Endothelial cell of umbilical vein (primary cell): ENCODE measurements at regions not wholly inside any gene's neighbourhood (a gene's known extent, or its start where the extent isn't known, plus 50 kb on each side); places are given as distances from the start of the nearest gene placed in this dataset.

Experiments used
- BruUV-seq: library from RNA; stranded (reverse); fragments of 400-500 nt; replicated peaks from 2 replicates; lab custom pipeline; 2021; lab: Mats Ljungman, UMichigan
- CTCF ChIA-PET: fragments of 300-600, 350-600 bp; sonication (Branson Sonifier 250); formaldehyde crosslinking; loops from one replicate; lab custom pipeline; 2021; ENCODE audit warnings: antibody characterized with exemption, inconsistent platforms; lab: Charles Lee
- POLR2A ChIA-PET: fragments of 300-600, 350-600 bp; sonication (Branson Sonifier 250); formaldehyde crosslinking; loops from one replicate; lab custom pipeline; 2021; ENCODE audit warnings: antibody characterized with exemption, inconsistent platforms; lab: Charles Lee
- DNase-seq: peaks from one replicate; pipeline ENCODE4 v3.0.0-alpha.2; 2011; ENCODE audit warnings: low read depth, low spot score
- FAIRE-seq: peaks from 2 replicates; lab custom pipeline; 2011; peaks lifted over from hg19 to GRCh38; lab: Jason Lieb, UNC
- H2AFZ ChIP-seq: 2 replicates; pipeline ENCODE4 v1.6.0; 2012; ENCODE audit warnings: low read depth, low read length, control low read depth, inconsistent platforms
- H3K27ac ChIP-seq: 2 replicates; pipeline ENCODE4 v1.5.1; 2011; ENCODE audit warnings: low read depth, mild to moderate bottlenecking, control low read depth, low read length, moderate library complexity; ENCODE audit not compliant: insufficient read depth
- H3K27me3 ChIP-seq, 2 experiments: 2 replicates each; pipeline versions ENCODE4 v1.6.0 to v1.6.1; 2011; ENCODE audit warnings: low read length in 2 of 2, mixed read lengths in 1 of 2; ENCODE audit not compliant: control insufficient read depth in 2 of 2, insufficient read depth in 2 of 2
- H3K36me3 ChIP-seq, 2 experiments: 2 replicates in 1 of 2; 3 replicates in 1 of 2; pipeline ENCODE4 v1.5.1; 2011; ENCODE audit warnings: low read length in 2 of 2, mild to moderate bottlenecking in 1 of 2, moderate library complexity in 1 of 2; ENCODE audit not compliant: control insufficient read depth in 2 of 2, insufficient read depth in 2 of 2; ENCODE audit errors: extremely low read depth in 1 of 2
- H3K4me1 ChIP-seq: 3 replicates; pipeline ENCODE4 v1.5.1; 2011; ENCODE audit warnings: mild to moderate bottlenecking, low read length; ENCODE audit not compliant: control insufficient read depth, insufficient read depth; ENCODE audit errors: extremely low read depth
- H3K4me2 ChIP-seq: 2 replicates; pipeline ENCODE4 v1.6.1; 2011; ENCODE audit warnings: low read length, control low read depth, mixed read lengths; ENCODE audit not compliant: insufficient read depth
- H3K4me3 ChIP-seq, 3 experiments: fragments of 200-600 bp in 1 of 3; sonication (generic), shearing (Covaris generic) in 1 of 3; replicated peaks in 1 of 3; 2 replicates each; pipeline ENCODE4 v1.5.1; 2011 to 2016; ENCODE audit warnings: control low read depth in 3 of 3, low read length in 3 of 3, mild to moderate bottlenecking in 2 of 3, inconsistent platforms in 1 of 3, low read depth in 1 of 3, moderate library complexity in 1 of 3; ENCODE audit not compliant: insufficient read depth in 1 of 3
- H3K79me2 ChIP-seq: 2 replicates; pipeline ENCODE4 v1.6.0; 2012; ENCODE audit warnings: low read length, inconsistent platforms; ENCODE audit not compliant: control insufficient read depth, insufficient read depth
- H3K9ac ChIP-seq: replicated peaks from 2 replicates; pipeline ENCODE3; 2011; ENCODE audit warnings: low read length, control low read depth; ENCODE audit not compliant: insufficient read depth; ENCODE audit errors: extremely low read depth
- H3K9me1 ChIP-seq: replicated peaks from 3 replicates; pipeline ENCODE4 v1.6.0; 2011; ENCODE audit warnings: mild to moderate bottlenecking, low read length; ENCODE audit not compliant: control insufficient read depth, insufficient read depth; ENCODE audit errors: extremely low read depth
- H3K9me3 ChIP-seq: replicated peaks from 2 replicates; pipeline ENCODE4 v1.5.1; 2012; ENCODE audit warnings: low read length, inconsistent platforms; ENCODE audit not compliant: control insufficient read depth, insufficient read depth
- H4K20me1 ChIP-seq: replicated peaks from 2 replicates; pipeline ENCODE3; 2011; ENCODE audit warnings: mild to moderate bottlenecking, low read length; ENCODE audit not compliant: control insufficient read depth, insufficient read depth; ENCODE audit errors: extremely low read depth
- CTCF ChIP-seq, 2 donors: IDR thresholded peaks; 1 replicate in 1 of 2; 2 replicates in 1 of 2; pipeline ENCODE4 v1.5.1; 2011; ENCODE audit warnings: low read length in 2 of 2, mild to moderate bottlenecking in 2 of 2, moderate library complexity in 2 of 2, control low read depth in 1 of 2, inconsistent platforms in 1 of 2, low read depth in 1 of 2; ENCODE audit not compliant: insufficient read depth in 1 of 2; ENCODE audit errors: extremely low read depth in 1 of 2
- EZH2 ChIP-seq: IDR thresholded peaks from 2 replicates; pipeline ENCODE4 v1.6.1; 2012; ENCODE audit warnings: borderline replicate concordance, low read depth, mild to moderate bottlenecking, moderate library complexity, low read length, inconsistent platforms; ENCODE audit not compliant: severe bottlenecking
- FOS ChIP-seq: IDR thresholded peaks from 2 replicates; pipeline ENCODE4 v1.6.1; 2011; ENCODE audit warnings: mild to moderate bottlenecking, low read length, moderate library complexity, borderline replicate concordance; ENCODE audit not compliant: insufficient read depth
- GATA2 ChIP-seq: IDR thresholded peaks from 2 replicates; pipeline ENCODE4 v1.7.0; 2011; ENCODE audit warnings: low read depth, mild to moderate bottlenecking, moderate library complexity, mixed read lengths, low read length; ENCODE audit not compliant: insufficient read length, insufficient read depth
- JUN ChIP-seq: IDR thresholded peaks from 2 replicates; pipeline ENCODE4 v1.6.1; 2011; ENCODE audit warnings: borderline replicate concordance, low read depth; ENCODE audit not compliant: insufficient read length, insufficient read depth
- MAX ChIP-seq: IDR thresholded peaks from 2 replicates; pipeline ENCODE4 v1.6.1; 2011; ENCODE audit not compliant: insufficient read depth, insufficient read length
- MYC ChIP-seq: IDR thresholded peaks from one replicate; pipeline ENCODE4 v1.6.1; 2011; ENCODE audit warnings: mild to moderate bottlenecking, low read depth, low read length
- POLR2A ChIP-seq: IDR thresholded peaks from 2 replicates; pipeline ENCODE4 v1.6.1; 2012; ENCODE audit warnings: low read depth, mild to moderate bottlenecking, control low read depth, low read length
- POLR2AphosphoS5 ChIP-seq: IDR thresholded peaks from 2 replicates; pipeline ENCODE4 v1.6.1; 2012; ENCODE audit warnings: low read depth, mild to moderate bottlenecking, control low read depth, low read length, moderate library complexity; ENCODE audit not compliant: insufficient read depth
- dilution Hi-C: fragments of 300-500 bp; cut with MboI; formaldehyde crosslinking; loops from one replicate; pipeline ENCODE4 v1.15.0; 2019; ENCODE audit warnings: low sequenced_read_pairs; ENCODE audit not compliant: extremely low pct_ligation_motif_present
- intact Hi-C: fragments of 100-400 bp; cut with micrococcal nuclease; formaldehyde crosslinking; loops from one replicate; pipeline ENCODE4 v1.10.0; 2022

- Histone ChIP-seq H3K27me3 (no peaks in the 10 kb centered on the region), H3K27ac (no peak overlapping the region), H3K9me3 (no peaks in the 10 kb centered on the region), H3K9ac (no peak overlapping the region), H2AFZ (no peak overlapping the region), H4K20me1 (no peaks in the 10 kb centered on the region), H3K4me1 (peaks cover 4% of the 10 kb centered on the region), H3K79me2 (no peaks in the 10 kb centered on the region), H3K9me1 (no peaks in the 10 kb centered on the region), H3K36me3 (no peaks in the 10 kb centered on the region), H3K4me2 (no peak overlapping the region), H3K4me3 (no peak overlapping the region)
- DNase-seq (no peak), FAIRE-seq (no peak)
- ChIA-PET CTCF (no interaction called here), POLR2A (no interaction called here)
- TF ChIP-seq FOS, result no peak
- no peak for TF ChIP-seq GATA2
- no peak for TF ChIP-seq POLR2A
- TF ChIP-seq EZH2, result no peak
- TF ChIP-seq CTCF (IDR thresholded peaks at IDR 0.05; ENCODE audit: extremely low read depth in 1 of 2, insufficient read depth in 1 of 2, low read depth in 1 of 2, low read length in 2 of 2), result no peak
- no peak for TF ChIP-seq JUN
- TF ChIP-seq MAX, result no peak
- no peak for TF ChIP-seq MYC
- TF ChIP-seq POLR2AphosphoS5, result no peak
- no TSS peak for BruUV-seq
- intact Hi-C loops (no loop called here), dilution Hi-C loops (no loop called here)
Measured at GRCh38 chr1:199836430-199836829, 191.1 kb upstream of the NR5A2 start.
